ENCODE measurements at regions not wholly inside any gene's neighbourhood (a gene's known extent, or its start where the extent isn't known, plus 50 kb on each side); places are given as distances from the start of the nearest gene placed in this dataset.

DNA sequence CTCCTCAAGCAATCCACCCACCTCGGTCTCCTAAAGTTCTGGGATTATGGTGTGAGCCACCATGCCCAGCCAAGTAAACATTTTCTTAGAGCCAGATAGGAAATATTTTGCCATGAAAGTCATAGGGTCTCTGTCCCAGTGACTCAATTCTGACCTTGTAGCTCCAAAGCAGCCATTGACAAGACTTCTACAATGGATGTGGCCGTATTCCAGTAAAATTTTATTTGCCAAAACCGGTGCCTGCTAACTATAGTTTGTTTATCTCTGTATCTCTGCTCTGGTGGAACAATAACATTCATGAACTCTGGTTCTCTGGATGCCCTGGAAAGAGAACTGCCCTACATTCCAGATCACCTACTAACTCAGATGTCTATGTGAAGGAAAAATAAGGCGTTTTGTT is 54.6 kb upstream of the USP44 start:
- FAIRE-seq: no peak

DNA sequence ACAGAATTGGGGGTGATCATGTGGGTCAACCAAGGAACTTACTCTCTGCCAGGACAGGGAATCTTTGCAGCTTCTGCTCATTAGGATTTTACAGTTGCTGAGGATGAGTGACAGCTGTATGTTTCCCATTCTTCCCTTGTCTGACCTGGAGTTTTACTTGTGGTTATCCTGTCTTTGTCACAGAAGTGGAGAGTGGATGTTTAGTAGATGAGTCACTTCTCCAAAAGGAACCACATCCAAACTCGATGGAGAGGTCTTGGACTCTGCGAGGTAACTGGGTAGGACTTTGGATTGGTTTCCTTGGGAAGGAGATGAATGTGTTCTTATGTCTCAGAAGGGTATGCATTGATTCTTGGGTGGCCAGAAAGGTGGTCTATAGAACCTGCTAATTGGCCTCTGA is 53.8 kb upstream of the USP44 start:
- ATAC-seq (no peak), FAIRE-seq (no peak), DNase-seq (ENCODE audit: low read depth, low spot score) (no peak)
- BruUV-seq (replicated peaks): no TSS peak
- ChIA-PET POLR2A (no interaction called here), SMC1A (ENCODE audit: uncharacterized antibody, unreplicated experiment) (interaction anchor here (0.6 kb wide), 1 partner anchor 18 kb away, joined by 3 read pairs; no protein-coding TSS in a partner anchor), RAD21 (ENCODE audit: unreplicated experiment) (no interaction called here), CTCF (no interaction called here)
- Histone ChIP-seq H3K9me3 (replicated peaks; ENCODE audit: control insufficient read depth, insufficient read depth, low read length) (no peaks in the 10 kb centered on the region), H3K27me3 (replicated peaks in 1 of 2; ENCODE audit: control insufficient read depth in 2 of 2, insufficient read depth in 2 of 2, low read length in 1 of 2) (peaks cover 0 to 6% of the 10 kb centered on the region in 2 experiments; a peak in 2 of 4 replicates), H3K36me3 (ENCODE audit: control insufficient read depth in 2 of 2, insufficient read depth in 2 of 2, low read length in 1 of 2) (no peaks in the 10 kb centered on the region), H2AFZ (ENCODE audit: control insufficient read depth, low read depth, low read length) (no peak overlapping the region), H4K20me1 (ENCODE audit: control insufficient read depth, insufficient read depth) (no peaks in the 10 kb centered on the region), H3K4me3 (no peak overlapping the region), H3K4me1 (ENCODE audit: control insufficient read depth, insufficient read depth, low read length) (no peaks in the 10 kb centered on the region), H3K4me2 (ENCODE audit: control insufficient read depth, insufficient read depth) (no peak overlapping the region), H3K27ac (ENCODE audit: control insufficient read depth, insufficient read depth) (no peak overlapping the region), H3K9ac (ENCODE audit: control insufficient read depth, insufficient read depth, low read length) (no peak overlapping the region), H3K79me2 (ENCODE audit: control insufficient read depth, insufficient read depth, low read length) (no peaks in the 10 kb centered on the region)
- in situ Hi-C loops (cut with MboI): no loop called here
- intact Hi-C loops (cut with micrococcal nuclease; ENCODE audit: unreplicated experiment): no loop called here
- 67% methylated on average over 2 of the region's 2 CpGs for WGBS (ENCODE audit: insufficient coverage, insufficient replicate concordance, low lambda C conversion rate, missing lambda C conversion rate)
- TF ChIP-seq YY1 (IDR thresholded peaks at IDR 0.05; ENCODE audit: low read depth, low read length): no peak
- TF ChIP-seq HCFC1 (IDR thresholded peaks at IDR 0.05; ENCODE audit: low read length): no peak
- no peak for TF ChIP-seq ETV6 (conservative IDR thresholded peaks at IDR 0.05 in 1 of 2, IDR thresholded peaks at IDR 0.05 in 1 of 2; ENCODE audit: borderline replicate concordance in 1 of 2, low read depth in 1 of 2)
- TF ChIP-seq IRF4 (IDR thresholded peaks at IDR 0.05; ENCODE audit: low read depth, low read length): no peak
- no peak for TF ChIP-seq RAD51 (IDR thresholded peaks at IDR 0.05)
- TF ChIP-seq, protein P1, sequence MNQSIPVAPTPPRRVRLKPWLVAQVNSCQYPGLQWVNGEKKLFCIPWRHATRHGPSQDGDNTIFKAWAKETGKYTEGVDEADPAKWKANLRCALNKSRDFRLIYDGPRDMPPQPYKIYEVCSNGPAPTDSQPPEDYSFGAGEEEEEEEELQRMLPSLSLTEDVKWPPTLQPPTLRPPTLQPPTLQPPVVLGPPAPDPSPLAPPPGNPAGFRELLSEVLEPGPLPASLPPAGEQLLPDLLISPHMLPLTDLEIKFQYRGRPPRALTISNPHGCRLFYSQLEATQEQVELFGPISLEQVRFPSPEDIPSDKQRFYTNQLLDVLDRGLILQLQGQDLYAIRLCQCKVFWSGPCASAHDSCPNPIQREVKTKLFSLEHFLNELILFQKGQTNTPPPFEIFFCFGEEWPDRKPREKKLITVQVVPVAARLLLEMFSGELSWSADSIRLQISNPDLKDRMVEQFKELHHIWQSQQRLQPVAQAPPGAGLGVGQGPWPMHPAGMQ (IDR thresholded peaks at IDR 0.05; ENCODE audit: borderline replicate concordance): no peak
- no peak for TF ChIP-seq EP300 (IDR thresholded peaks at IDR 0.05; ENCODE audit: borderline replicate concordance in 1 of 2, control insufficient read depth in 1 of 2, low read depth in 2 of 2, low read length in 2 of 2)
- no peak for TF ChIP-seq RB1 (IDR thresholded peaks at IDR 0.05; ENCODE audit: borderline replicate concordance)
- TF ChIP-seq NFYB (IDR thresholded peaks at IDR 0.05; ENCODE audit: insufficient read depth, low read depth, low read length): no peak
- no peak for TF ChIP-seq ATF7 (IDR thresholded peaks at IDR 0.05; ENCODE audit: low read depth)
- TF ChIP-seq POLR2A (IDR thresholded peaks at IDR 0.05; ENCODE audit: low read depth, low read length): no peak
- no peak for TF ChIP-seq MXI1 (IDR thresholded peaks at IDR 0.05; ENCODE audit: low read depth, low read length)
- TF ChIP-seq, protein P2, sequence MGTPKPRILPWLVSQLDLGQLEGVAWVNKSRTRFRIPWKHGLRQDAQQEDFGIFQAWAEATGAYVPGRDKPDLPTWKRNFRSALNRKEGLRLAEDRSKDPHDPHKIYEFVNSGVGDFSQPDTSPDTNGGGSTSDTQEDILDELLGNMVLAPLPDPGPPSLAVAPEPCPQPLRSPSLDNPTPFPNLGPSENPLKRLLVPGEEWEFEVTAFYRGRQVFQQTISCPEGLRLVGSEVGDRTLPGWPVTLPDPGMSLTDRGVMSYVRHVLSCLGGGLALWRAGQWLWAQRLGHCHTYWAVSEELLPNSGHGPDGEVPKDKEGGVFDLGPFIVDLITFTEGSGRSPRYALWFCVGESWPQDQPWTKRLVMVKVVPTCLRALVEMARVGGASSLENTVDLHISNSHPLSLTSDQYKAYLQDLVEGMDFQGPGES (IDR thresholded peaks at IDR 0.05): no peak
- TF ChIP-seq FOS (IDR thresholded peaks at IDR 0.05; ENCODE audit: borderline replicate concordance, extremely low read depth, insufficient read length): no peak
- TF ChIP-seq, protein P3, sequence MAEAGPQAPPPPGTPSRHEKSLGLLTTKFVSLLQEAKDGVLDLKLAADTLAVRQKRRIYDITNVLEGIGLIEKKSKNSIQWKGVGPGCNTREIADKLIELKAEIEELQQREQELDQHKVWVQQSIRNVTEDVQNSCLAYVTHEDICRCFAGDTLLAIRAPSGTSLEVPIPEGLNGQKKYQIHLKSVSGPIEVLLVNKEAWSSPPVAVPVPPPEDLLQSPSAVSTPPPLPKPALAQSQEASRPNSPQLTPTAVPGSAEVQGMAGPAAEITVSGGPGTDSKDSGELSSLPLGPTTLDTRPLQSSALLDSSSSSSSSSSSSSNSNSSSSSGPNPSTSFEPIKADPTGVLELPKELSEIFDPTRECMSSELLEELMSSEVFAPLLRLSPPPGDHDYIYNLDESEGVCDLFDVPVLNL (IDR thresholded peaks at IDR 0.05; ENCODE audit: low read depth, low read length): no peak
- TF ChIP-seq ZNF622 (IDR thresholded peaks at IDR 0.05): no peak

More for the DNA sequence above, 54.6 kb upstream of the USP44 start:
- ChIA-PET RAD21 (ENCODE audit: unreplicated experiment) (no interaction called here), CTCF (interaction anchor here (1.2 kb wide), 1 partner anchor 71 kb away, joined by 3 read pairs; no protein-coding TSS in a partner anchor), SMC1A (ENCODE audit: uncharacterized antibody, unreplicated experiment) (interaction anchor here (0.6 kb wide), 1 partner anchor 18 kb away, joined by 3 read pairs; no protein-coding TSS in a partner anchor), POLR2A (no interaction called here)
- 14% methylated on average over 4 of the region's 4 CpGs for WGBS (ENCODE audit: insufficient coverage, insufficient replicate concordance, low lambda C conversion rate, missing lambda C conversion rate)
- no peaks in the 10 kb centered on the region for H3K79me2 ChIP-seq (ENCODE audit: control insufficient read depth, insufficient read depth, low read length)
- H3K9ac ChIP-seq (ENCODE audit: control insufficient read depth, insufficient read depth, low read length): no peak overlapping the region
- H3K4me1 ChIP-seq (ENCODE audit: control insufficient read depth, insufficient read depth, low read length): no peaks in the 10 kb centered on the region
- no TSS peak for BruUV-seq (replicated peaks)
- H3K27ac ChIP-seq (ENCODE audit: control insufficient read depth, insufficient read depth): no peak overlapping the region
- TF ChIP-seq GABPA (IDR thresholded peaks at IDR 0.05; ENCODE audit: low read depth): no peak
- H3K4me3 ChIP-seq: no peak overlapping the region
- in situ Hi-C loops (cut with MboI) (no loop called here), intact Hi-C loops (cut with micrococcal nuclease; ENCODE audit: unreplicated experiment) (no loop called here)
- no peak overlapping the region for H2AFZ ChIP-seq (ENCODE audit: control insufficient read depth, low read depth, low read length)
- H3K9me3 ChIP-seq (replicated peaks; ENCODE audit: control insufficient read depth, insufficient read depth, low read length): no peaks in the 10 kb centered on the region
- H3K36me3 ChIP-seq (ENCODE audit: control insufficient read depth in 2 of 2, insufficient read depth in 2 of 2, low read length in 1 of 2): no peaks in the 10 kb centered on the region
- no peaks in the 10 kb centered on the region for H4K20me1 ChIP-seq (ENCODE audit: control insufficient read depth, insufficient read depth)
- H3K4me2 ChIP-seq (ENCODE audit: control insufficient read depth, insufficient read depth): no peak overlapping the region
- no peak for ATAC-seq
- DNase-seq (ENCODE audit: low read depth, low spot score): no peak
- H3K27me3 ChIP-seq (replicated peaks in 1 of 2; ENCODE audit: control insufficient read depth in 2 of 2, insufficient read depth in 2 of 2, low read length in 1 of 2): peaks cover 0 to 6% of the 10 kb centered on the region in 2 experiments; a peak in 2 of 4 replicates
